Right cardiac atrium (tissue), 5 donors: ENCODE measurements at regions not wholly inside any gene's neighbourhood (a gene's known extent, or its start where the extent isn't known, plus 50 kb on each side); places are given as distances from the start of the nearest gene placed in this dataset.

Source experiments
- ATAC-seq, 2 donors: fragments of 200-7000 bp; cut with Tn5 transposase; one replicate each; pipeline versions ENCODE4 v1.8.0 to v1.9.1; 2020; ENCODE audit warnings: moderate library complexity in 2 of 2, mild to moderate bottlenecking in 1 of 2
- DNase-seq, 3 donors: peaks; one replicate each; pipeline ENCODE4 v3.0.0-alpha.2; 2020
- H3K27ac ChIP-seq: one replicate; pipeline ENCODE4 v1.5.1; 2013; ENCODE audit warnings: mild to moderate bottlenecking, low read length, control low read depth, moderate library complexity
- H3K27me3 ChIP-seq: one replicate; pipeline ENCODE4 v1.6.1; 2013; ENCODE audit not compliant: control insufficient read depth, insufficient read depth
- H3K4me1 ChIP-seq: one replicate; pipeline ENCODE4 v1.6.1; 2013; ENCODE audit warnings: low read length; ENCODE audit not compliant: control insufficient read depth, insufficient read depth
- H3K4me3 ChIP-seq: one replicate; pipeline ENCODE4 v1.5.1; 2013; ENCODE audit warnings: low read length, control low read depth
- H3K9me3 ChIP-seq: one replicate; pipeline ENCODE4 v1.6.1; 2013; ENCODE audit warnings: low read length; ENCODE audit not compliant: control insufficient read depth
- WGBS: extraction: QIAGEN DNeasy Blood & Tissue Kit; methylation state at CpG from one replicate; pipeline ENCODE4 v1.1.7; 2013; 5-methylcytosine and 5-hydroxymethylcytosine counted together
- intact Hi-C, 4 donors: fragments of 100-400 bp; cut with DNase I; formaldehyde crosslinking; loops; one replicate each; pipeline versions ENCODE4 v1.11.0 to v1.14.0; 2022 to 2023
- donor health status: healthy with polysubstance abuse.
- donor health status: DM: no; HTN: yes; CAD: no.
- donor health status: DM: no; HTN: no; CAD: no.
- donor health status: DM: no; HTN: yes; CAD: no; lungs with severe emphysema.
- donor health status: DM: yes; HTN: yes; CAD: no.

DNA sequence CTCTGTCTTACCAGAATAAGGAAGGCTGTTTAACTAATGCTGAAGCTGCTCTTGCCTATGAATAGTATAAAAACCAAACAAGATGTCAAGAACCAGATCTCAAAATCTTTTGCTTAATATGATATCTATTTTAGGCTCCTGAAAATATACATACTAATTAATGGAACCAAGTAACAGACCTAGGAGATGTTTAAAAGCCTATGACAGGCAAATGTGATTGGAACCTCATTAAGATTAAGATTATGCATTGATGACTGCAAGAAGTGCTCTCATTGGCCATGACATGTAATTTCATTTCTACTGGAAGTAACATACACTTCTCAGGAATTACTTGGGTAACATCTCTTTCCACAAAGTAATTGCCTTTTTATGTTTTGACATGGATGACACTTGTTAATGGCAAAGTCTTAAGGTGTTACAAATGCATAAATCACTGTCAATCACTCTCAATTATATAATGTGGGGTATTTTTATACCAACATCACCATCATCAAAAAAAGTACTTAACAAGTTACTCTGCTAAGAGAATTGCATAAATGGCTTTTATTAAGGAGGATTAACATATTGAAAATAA is 326.9 kb upstream of the MIR17HG start:
- Histone ChIP-seq H3K27ac (no peak overlapping the region), H3K4me3 (no peak overlapping the region), H3K27me3 (no peaks in the 10 kb centered on the region), H3K9me3 (no peaks in the 10 kb centered on the region), H3K4me1 (no peaks in the 10 kb centered on the region)
- intact Hi-C loops: no loop called here
- ATAC-seq: no peak
- no peak for DNase-seq

DNA sequence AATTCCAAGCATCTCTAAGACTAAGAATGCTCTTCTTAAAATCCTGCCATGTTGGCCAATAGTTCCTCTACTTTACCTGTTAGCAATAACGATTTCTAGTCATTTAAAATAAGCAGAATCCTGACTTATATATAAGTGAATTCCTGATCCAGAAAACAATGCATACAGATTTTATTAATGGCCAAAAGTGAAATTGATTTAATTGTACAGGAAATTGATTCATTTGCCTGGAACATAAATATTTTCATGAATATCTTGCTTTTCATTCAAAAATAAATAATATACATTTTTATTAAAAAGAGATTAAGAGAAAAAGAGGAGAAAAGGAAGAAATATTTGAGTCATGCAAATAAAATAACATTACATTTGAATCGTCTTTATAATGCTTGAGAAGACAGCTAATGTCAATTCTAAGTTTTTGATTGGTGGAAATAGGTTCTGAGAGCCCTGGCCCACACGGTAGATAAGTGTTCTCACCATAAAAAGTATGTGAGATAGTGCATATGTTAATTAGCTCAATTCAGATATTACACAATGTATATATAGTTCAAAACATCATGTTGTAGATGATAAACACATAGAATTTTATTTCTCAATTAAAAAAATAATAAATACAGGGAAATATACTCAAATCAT is 323.2 kb upstream of the MIR17HG start:
- ATAC-seq (no peak), DNase-seq (no peak)
- H3K4me1 ChIP-seq: no peaks in the 10 kb centered on the region
- H3K4me3 ChIP-seq: no peak overlapping the region
- WGBS: 74% methylated on average over 3 of the region's 3 CpGs
- H3K27me3 ChIP-seq: no peaks in the 10 kb centered on the region
- no peaks in the 10 kb centered on the region for H3K9me3 ChIP-seq
- H3K27ac ChIP-seq: no peak overlapping the region
- intact Hi-C loops: no loop called here

DNA sequence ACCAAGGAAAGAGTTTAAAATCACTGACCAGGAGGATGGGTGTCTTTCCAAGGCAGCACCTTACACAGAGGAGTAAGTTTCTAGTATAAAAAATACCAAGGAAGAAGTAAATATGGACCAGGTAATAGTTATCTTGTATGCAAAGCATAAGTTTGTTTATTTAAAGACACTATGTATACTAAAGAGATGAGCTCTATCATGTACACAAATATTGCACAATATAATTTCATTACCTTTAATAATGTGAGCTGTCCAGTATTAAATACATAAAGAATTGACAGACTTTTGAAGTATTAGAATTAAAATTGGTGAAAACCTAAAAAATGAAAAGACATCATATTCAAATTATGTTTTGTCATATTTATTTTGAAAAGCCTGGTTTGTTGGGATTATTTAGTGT is 322.0 kb upstream of the MIR17HG start:
- Histone ChIP-seq H3K9me3 (no peaks in the 10 kb centered on the region), H3K27me3 (no peaks in the 10 kb centered on the region), H3K27ac (no peak overlapping the region), H3K4me3 (no peak overlapping the region), H3K4me1 (no peaks in the 10 kb centered on the region)
- ATAC-seq: no peak
- no peak for DNase-seq
- intact Hi-C loops: no loop called here

DNA sequence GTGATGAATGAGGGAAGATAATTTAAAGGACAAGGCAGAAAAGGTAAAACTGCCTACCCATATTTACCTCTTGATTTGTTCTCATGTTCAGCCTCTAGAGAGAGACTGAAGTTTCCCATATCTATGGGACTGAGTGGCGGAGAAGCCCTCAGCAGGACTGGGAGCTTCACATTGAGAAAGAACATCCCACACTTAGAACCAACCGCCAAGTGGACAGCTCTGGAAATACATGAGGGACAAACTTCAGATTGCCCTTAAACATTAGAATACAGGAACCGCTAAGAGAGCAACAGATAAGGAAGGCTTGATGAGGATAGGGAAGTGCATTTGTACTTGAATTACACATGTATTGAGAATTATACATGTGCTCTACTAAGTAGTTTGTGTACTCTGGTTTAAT is 316.0 kb upstream of the MIR17HG start:
- Histone ChIP-seq H3K27me3 (no peaks in the 10 kb centered on the region), H3K4me3 (no peak overlapping the region), H3K27ac (no peak overlapping the region), H3K4me1 (no peaks in the 10 kb centered on the region), H3K9me3 (no peaks in the 10 kb centered on the region)
- ATAC-seq: no peak
- DNase-seq: no peak
- WGBS: 75% methylated on average over 3 of the region's 3 CpGs
- intact Hi-C loops: no loop called here

DNA sequence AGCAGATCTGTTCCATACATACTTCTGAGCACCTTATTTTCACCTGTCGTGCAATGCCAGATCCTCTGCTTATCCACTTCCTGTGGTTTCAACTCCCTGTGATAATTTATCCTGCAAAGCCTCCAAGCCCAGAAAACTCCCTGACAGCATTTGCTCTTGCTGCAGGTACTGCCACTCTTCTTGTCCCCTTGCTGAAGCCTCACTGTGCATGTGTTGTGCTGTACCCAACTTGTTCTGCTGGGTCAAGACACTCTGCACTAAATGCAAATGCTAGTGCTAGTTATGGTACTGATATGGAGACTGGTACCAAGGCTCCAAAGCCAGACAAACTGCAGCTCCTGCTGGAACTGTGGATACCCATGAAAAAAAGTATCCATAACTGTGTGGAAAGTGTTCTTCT is 315.4 kb upstream of the MIR17HG start:
- no peak for DNase-seq
- WGBS: 38% methylated on average over 1 of the region's 1 CpG
- Histone ChIP-seq H3K27ac (no peak overlapping the region), H3K9me3 (no peaks in the 10 kb centered on the region), H3K27me3 (no peaks in the 10 kb centered on the region), H3K4me3 (no peak overlapping the region), H3K4me1 (no peaks in the 10 kb centered on the region)
- ATAC-seq: no peak
- intact Hi-C loops: no loop called here

DNA sequence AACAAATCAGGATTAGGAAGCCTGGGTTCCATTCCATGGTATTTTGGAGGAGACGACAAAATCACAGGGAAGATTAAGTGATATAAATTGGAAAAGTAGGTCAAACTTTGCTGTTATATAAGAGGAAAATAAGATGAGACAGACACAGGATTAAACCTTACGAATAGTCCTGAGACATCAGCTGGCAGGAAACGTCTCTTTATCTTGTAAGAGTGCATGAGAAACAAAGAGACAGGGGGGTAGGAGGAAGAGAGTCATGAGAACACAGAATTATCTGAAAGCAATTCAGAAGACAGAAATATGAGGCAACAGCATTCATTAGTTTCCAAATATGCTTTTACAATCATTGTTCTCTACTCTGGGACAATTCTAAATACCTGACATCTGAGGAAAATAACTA is 310.6 kb upstream of the MIR17HG start:
- intact Hi-C loops: no loop called here
- Histone ChIP-seq H3K27me3 (no peaks in the 10 kb centered on the region), H3K4me1 (no peaks in the 10 kb centered on the region), H3K9me3 (no peaks in the 10 kb centered on the region), H3K27ac (no peak overlapping the region), H3K4me3 (no peak overlapping the region)
- 44% methylated on average over 3 of the region's 3 CpGs for WGBS
- ATAC-seq (no peak), DNase-seq (no peak)

DNA sequence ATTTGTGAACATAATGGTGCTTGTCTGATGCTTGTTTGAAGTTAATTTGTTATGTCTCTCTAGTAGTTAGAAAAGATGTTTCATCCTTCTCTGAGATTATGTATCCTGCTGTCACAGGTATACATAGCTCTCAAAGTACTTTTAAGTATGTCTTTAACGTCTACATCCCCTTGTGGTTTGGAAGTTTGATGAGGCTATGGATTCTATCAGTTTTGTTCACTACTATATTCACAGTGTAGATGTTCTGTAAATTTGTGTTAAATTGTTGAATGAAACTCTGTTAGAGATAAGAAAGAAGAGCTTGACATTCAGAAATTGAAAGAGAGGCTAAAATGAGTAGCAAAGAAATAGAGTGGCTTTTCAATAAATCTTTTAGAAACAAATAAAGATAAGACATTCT is 304.6 kb upstream of the MIR17HG start:
- Histone ChIP-seq H3K9me3 (no peaks in the 10 kb centered on the region), H3K4me3 (no peak overlapping the region), H3K27ac (no peak overlapping the region), H3K27me3 (no peaks in the 10 kb centered on the region), H3K4me1 (no peaks in the 10 kb centered on the region)
- ATAC-seq (no peak), DNase-seq (no peak)
- intact Hi-C loops: no loop called here
- WGBS: 80% methylated on average over 1 of the region's 1 CpG

DNA sequence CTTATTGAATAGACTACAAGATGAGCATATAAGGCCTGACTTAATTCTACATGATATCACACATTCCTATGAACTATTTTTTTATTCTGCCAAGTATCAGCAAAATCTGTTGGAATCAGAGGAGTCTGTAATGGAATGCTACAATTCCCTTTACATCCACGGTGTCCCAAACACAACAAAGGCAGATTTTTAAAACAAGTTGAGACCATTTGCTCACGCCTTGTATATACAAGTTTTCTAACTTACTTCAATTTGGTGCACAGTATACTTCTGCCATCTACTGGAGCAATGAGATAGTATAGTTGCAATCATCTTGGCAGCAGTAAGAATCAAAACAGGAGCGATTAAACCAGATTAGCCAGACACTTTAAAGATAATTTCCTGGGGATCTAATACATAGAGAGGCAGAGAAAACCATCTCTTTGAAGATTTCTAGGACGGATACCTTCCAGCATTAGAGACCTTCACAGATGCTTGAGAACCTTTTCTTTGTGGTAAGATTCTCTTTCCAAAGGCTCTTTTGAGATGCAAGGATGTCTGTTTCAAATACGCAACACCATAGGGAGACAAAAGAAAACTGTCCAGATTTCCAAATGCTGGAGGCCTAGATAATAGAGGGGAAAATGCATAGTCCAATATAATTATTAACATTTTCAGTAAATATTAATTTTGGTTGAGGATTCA is 302.0 kb upstream of the MIR17HG start:
- no peaks in the 10 kb centered on the region for H3K27me3 ChIP-seq
- ATAC-seq (no peak), DNase-seq (no peak)
- 42% methylated on average over 5 of the region's 5 CpGs for WGBS
- no peak overlapping the region for H3K27ac ChIP-seq
- no peaks in the 10 kb centered on the region for H3K4me1 ChIP-seq
- H3K4me3 ChIP-seq: no peak overlapping the region
- intact Hi-C loops: no loop called here
- H3K9me3 ChIP-seq: no peaks in the 10 kb centered on the region

DNA sequence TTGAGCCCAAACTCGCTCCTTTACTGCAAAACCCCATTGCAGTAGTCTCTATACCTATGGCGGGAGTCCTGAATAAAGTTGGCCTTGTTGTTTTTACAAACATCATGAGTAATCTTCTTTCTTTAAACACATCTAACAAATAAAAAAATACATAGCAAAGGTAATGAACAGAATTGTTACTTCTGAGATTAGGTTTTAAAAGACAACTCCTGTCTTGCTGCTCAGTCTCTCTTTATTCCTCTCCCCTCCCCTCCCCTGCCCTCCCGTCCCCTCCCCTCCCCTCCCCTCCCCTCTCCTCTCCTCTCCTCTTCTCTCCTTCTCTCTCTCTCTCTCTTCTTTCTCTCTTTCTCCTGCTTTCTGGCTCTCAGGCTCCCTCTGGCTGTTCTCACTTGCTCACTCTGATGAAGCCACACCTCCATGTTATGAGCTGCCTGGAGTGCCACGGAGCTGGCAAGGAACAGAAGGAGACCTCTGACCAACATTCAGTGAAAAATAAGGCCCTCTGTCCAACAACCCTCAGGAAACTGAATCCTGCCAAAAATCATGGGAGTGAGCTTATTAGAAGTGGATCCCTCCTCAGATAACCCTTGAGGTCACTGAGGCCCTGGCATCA is 300.7 kb upstream of the MIR17HG start:
- no peak overlapping the region for H3K4me3 ChIP-seq
- no peaks in the 10 kb centered on the region for H3K27me3 ChIP-seq
- DNase-seq: peak in 1 of 3 donors; percentile 34
- intact Hi-C loops: no loop called here
- no peak overlapping the region for H3K27ac ChIP-seq
- ATAC-seq: no peak
- WGBS: 51% methylated on average over 4 of the region's 4 CpGs
- no peaks in the 10 kb centered on the region for H3K9me3 ChIP-seq
- no peaks in the 10 kb centered on the region for H3K4me1 ChIP-seq

DNA sequence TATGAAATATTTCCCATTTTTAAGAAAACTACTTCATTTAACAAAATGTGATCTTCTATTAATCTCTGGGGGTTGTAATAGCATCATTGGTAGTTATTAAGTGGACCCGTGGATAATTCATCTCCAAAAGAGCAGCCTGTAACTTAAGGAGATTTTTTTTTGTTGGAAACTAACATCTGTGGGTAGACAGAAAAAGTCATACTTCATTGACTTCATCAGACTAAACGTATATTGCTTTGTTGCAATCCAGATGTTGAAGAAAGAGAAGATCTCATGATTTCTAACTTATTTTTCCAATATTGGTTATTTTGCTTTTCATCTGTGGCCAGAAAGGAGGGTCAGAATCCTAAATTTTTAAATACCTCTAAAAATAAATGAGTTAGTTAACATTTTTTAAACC is 296.5 kb upstream of the MIR17HG start:
- Histone ChIP-seq H3K4me1 (no peaks in the 10 kb centered on the region), H3K9me3 (no peaks in the 10 kb centered on the region), H3K27ac (no peak overlapping the region), H3K4me3 (no peak overlapping the region), H3K27me3 (no peaks in the 10 kb centered on the region)
- intact Hi-C loops: no loop called here
- ATAC-seq (no peak), DNase-seq (no peak)
- WGBS: 68% methylated on average over 2 of the region's 2 CpGs

DNA sequence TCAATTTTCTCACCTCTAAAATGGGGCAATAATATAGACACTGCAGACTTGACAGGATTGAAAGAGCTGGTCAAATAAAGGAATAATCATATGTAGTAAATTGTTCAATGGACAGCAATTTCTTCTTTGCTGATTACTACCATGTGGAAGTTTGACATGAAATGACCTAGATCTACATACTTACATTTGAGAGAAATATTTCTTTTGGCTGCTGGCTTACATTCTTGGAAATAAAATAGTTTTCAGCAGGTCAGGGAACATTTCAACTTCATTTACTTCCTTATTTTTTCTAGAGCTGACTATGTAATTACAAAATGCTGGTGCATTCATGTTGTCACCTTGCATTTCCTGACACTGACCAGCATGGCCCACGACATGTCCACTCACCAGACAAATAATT is 294.6 kb upstream of the MIR17HG start:
- H3K4me1 ChIP-seq: no peaks in the 10 kb centered on the region
- no peaks in the 10 kb centered on the region for H3K27me3 ChIP-seq
- intact Hi-C loops: no loop called here
- no peaks in the 10 kb centered on the region for H3K9me3 ChIP-seq
- DNase-seq (no peak), ATAC-seq (no peak)
- H3K27ac ChIP-seq: no peak overlapping the region
- no peak overlapping the region for H3K4me3 ChIP-seq
- 20% methylated on average over 1 of the region's 1 CpG for WGBS
